Suppressor macrophage treated with lipopolysaccharide for 1 hour (primary cell): ENCODE measurements at regions not wholly inside any gene's neighbourhood (a gene's known extent, or its start where the extent isn't known, plus 50 kb on each side); places are given as distances from the start of the nearest gene placed in this dataset.
A peak's percentile ranks its signal among the peaks of the same experiment; 100 is the strongest.
"Not testable (repeated sequence)": the region's sequence is repeated elsewhere in the genome, so short reads cannot be mapped to it uniquely, and the experiment has no call there.

ENCODE experiments used
- DNase-seq, 3 donors: peaks; one replicate each; pipeline ENCODE4 v3.0.0-alpha.2; 2020 to 2022

DNA sequence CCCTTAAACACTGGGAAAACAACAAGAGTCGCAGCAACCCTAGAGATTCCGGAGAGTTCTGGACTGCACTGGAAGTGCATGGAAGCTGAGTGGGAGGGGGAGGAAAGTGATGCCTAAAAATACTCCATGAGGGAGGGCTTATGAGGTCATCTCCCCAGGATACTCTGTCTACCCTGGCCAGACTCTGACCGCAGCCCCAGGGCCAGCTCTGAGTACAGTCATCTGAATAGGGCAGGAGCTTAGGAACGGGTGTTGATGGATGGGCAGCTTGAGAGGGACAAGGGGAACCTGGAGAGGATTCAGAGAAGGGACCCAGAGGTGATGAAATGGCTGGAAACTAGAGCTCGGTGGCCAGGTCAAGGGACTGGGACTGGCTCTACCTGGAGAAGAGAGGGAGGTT, 79.3 kb upstream of the IGFBP5 start:
- no peak for DNase-seq

DNA sequence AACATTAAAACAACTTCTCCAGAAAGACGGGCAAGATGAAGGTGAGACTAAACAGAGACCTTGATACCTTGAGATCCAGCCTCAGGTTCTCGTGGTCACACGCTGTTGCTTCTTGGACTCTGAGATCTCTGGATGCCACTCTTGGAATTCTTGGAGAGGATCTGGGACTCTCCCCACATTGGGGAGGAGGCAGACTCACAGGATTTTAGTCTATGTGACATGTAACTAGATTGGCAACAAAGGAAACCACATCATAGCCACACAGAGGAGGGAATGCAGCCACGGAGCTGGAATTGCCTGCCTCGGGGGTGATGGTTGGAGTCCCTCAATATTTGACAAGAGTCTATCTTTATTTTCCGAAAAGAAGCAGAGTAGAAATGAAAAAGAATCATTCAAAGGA, 78.8 kb upstream of the IGFBP5 start:
- DNase-seq: no peak

DNA sequence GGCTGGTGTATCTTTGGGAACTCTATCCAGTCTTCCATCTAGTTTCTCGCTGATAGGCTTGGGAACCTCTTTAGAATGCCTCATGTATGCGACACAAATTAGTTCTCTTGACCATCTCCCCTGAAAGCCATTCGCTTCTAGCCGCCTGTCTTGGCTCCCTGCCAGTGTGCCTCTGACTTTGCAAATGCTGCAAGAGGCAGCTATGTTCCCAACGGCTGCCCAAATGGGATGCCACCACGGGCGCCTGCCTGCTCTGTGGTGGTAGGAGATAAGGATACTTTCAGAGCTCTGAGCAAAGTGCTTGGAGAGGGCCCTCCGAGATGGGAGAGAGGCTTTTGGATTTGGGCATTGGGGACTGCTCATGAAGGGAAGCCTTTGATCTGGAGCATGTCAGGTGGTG, 77.7 kb upstream of the IGFBP5 start:
- no peak for DNase-seq

DNA sequence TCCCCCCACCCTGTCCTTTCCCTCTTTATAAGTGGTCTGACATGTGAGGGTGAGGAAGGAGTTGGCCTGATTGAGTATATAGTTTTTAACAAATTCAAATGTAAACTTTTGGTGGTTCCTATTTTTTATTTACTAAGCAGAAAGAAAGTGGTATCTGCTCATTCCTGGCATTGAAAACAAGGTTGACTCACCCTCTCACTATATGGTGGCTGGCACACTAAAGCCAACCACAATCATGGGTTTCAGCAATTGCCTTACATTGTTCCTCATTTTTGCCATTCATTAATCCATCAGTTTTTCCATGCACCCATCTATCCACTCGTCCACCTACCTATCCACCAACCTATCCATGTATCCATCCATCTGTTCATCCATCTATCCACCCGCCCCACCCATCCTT, 75.4 kb upstream of the IGFBP5 start:
- peak; percentile 20 to 46 (median 34) for DNase-seq

DNA sequence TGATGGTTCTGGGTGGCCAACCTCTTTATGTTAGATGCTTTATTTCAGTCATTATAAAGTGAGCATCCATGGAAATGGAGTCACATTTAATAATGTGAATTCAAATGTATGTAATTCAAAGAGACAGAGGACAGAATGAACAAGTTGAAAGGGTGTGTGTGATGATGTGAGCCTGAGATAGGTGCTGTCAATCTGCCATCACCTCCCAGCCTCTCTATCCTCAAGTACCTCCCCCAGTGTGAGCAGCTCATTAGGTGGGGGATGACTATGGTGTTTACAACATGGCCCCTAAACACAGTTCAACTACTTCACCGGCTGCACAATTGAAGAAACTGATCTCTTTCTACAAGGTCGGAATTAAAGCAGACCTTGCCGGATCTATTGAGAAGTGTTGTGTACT, 74.7 kb upstream of the IGFBP5 start:
- DNase-seq: no peak

DNA sequence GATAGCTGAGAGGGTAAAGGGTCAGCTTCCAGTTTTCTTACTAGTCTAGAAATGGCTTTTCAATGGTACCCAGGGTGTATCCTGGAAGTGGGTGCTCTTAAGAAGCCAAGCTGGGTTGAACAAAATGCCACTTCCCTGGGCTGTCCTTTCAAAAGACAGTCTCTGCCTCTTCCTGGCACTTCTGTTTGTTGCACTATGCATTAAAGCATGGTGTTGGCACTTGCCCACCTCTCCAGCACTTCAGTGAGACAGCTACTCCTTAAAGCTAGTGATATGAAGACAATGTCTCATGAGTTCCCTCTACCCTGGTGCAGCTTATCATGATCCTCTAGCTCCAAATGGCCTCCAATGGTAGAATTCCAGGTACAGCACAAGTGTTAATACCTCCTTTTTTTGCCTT, 74.3 kb upstream of the IGFBP5 start:
- no peak for DNase-seq

DNA sequence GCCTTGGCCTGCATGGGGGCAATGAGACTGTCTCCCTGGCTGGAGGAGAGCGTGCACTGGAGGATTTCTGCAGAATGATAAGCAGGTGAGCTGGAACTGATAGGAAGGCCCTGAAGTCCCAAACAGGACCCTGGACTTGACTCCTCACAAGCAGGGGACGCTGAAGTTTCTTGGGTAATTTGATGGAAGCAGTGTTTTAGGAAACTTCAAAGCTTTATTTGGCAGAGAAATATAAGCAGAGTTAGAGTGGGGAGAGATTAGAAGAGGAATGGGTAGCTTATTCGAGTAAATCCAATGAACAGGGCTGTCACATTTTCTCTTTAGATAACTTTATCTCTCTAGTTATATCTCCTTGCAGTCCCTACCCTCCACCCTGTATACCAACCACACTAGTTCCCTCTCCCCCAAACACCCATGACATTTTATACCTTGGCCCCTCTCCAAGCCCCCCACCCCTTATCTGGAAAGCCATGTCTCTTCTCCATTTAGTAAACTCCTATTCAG, 73.6 kb upstream of the IGFBP5 start:
- no peak for DNase-seq

DNA sequence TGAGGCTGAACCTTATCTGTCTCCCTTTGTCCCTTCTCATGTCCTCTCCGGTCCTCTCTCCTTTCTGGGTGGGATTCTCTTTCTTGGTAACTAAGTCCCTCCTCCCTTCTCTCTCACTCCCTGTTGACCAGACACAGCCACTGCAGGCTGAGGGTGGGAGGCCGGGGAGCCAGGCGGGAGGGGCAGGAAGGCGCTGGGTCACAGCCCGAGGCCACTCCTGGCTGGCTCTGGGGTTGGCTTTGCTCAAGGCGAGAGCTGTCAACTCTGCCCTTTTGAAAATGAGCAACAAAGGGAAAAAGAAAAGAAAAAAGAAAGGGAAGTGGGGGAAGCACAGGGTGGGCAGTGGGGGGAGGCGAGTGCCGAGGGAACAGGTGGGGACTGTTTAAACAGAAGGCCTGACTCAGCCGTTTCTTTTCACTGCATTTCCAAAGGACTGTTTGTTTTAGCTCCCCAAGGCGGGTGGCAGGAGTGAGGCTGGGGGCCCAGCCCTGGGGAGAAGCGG, 70.5 kb upstream of the IGFBP5 start:
- DNase-seq: peak in 2 of 3 donors; percentile 13 to 34

DNA sequence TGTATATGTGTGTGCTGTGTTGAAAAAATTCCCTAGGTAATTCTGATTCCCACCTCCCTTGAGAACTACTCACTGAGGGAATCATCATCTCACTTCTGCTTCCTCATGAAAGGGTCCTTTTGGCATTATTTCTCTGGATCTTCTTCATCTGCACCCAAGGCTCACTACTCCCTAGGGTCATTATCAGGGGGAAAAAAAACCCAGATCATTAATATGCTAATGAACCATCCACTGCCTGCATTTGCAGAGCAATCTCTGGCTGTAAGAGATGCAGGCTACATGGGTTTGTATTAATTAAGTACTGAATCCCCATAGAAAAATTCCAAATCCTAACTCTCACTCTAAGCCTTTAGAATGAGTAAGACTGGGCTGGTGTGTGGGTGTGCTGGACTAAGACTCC, 68.0 kb upstream of the IGFBP5 start:
- DNase-seq: no peak

DNA sequence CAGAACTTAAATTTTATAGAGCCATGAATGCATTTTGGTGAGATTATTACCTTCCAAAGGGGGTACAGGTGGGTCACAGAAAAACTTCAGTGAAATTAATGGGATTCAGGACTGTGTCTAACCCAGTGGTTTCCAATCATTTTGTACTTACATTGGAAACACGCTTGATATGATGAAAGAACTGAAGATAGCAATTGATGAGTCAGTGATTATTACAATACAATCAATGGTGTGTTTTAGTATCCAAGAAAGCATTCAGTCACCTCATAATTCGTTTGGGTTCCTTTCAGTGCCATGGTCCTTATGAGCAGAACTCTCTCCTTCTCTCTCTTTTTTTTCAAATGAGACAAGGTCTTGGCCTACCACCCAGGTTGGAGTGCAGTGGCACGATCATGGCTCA, 66.5 kb upstream of the IGFBP5 start:
- DNase-seq: no peak

DNA sequence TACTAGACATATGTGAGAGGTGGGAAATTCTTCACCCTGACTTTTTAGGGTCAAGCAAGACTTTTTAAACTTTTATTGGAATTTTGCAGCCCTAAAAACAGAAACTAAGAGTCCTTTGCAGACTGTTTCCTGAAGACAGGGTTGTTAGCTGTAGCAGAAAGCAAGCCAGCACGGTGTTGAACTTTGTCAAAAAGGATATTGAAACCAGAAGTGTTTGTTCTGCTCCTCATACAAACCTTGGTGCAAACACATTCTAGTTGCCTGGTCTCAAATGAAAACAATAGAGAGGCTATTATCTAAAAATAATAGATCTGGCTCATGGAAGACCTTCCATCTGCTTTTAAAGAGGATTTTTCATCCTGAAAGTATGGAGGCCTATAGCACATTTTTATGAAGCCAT, 65.8 kb upstream of the IGFBP5 start:
- DNase-seq: no peak

DNA sequence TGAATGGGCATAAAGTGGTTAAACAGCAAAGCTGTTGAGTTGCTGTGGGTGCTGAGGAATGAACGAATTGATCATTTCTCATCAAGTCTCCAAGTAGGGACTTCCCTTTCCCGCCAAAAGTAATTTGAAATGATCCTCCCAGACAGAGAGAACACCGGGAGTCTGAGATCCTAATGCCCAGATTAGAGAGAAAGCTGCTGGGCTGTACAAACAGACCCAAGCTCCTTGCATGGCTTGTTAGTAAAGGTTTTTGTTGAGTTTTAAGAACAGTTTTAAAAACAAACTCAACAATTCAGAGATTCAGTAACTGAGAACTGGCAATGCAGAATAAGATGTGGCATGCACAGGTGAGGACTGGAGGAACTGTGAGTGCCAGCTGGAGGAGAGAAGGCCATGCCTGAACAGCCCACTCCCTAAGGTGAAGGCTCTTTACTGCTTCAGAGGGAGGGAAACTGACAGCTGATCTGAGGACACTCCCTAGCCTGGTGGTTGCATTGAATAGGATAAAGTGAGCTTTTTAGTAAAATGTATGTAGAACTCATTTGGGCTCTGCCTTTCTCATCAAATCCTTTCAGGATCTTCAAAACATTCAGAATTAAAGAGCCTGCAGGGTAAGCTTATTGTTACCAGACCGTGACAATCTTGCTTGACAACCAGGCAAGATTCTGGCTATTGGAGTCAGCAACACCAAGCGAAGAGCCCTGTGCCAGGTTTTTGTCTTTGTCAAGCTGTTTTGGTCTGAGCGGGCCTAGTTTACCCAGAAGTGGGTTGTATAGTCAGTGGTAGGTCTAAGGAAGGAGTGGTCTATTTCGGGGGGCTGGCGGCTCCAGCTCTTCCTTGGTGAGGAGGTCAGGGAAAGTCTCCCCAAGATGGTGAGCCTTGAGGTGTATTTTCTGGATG, 63.2 kb upstream of the IGFBP5 start:
- DNase-seq: no peak

DNA sequence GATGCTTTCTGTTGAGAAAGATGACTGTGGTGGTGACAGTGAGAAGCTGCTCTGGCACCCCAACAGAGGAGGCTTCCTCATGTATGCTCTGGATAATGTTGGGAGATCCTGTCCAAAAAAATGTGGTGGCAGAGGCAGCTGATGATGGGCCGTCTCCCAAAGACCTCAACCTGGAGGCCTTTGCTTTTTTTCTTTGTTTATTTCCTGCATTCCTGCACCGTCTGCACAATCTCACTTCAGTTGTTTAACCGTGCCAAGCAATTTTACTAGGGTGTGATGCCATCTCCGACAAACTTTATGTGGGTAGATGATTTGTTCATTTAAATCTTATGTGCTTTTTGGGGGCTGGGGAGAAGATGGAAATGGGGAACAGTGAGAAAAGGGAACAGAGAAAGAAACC, 62.2 kb upstream of the IGFBP5 start:
- DNase-seq: peak; percentile 15 to 34 (median 21)

DNA sequence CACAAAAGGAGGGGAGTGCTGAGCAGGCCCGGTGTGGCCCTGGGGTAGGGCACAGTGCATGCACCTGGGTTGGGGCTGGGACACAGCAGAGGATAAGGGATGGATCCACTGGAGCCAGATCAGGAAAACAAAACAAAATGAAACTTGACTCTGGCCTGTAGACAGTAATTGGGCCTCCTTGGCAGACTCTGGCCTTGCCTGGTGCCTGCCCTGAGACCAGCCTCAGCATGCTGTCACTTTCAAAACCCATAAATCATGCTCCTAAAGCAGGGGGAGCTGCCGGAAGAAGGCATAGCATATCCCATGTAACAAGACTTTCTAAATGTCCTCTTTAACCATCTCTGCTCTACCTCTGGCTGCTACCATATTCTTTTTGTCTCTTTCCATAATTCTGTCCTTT, 61.1 kb upstream of the IGFBP5 start:
- no peak for DNase-seq

DNA sequence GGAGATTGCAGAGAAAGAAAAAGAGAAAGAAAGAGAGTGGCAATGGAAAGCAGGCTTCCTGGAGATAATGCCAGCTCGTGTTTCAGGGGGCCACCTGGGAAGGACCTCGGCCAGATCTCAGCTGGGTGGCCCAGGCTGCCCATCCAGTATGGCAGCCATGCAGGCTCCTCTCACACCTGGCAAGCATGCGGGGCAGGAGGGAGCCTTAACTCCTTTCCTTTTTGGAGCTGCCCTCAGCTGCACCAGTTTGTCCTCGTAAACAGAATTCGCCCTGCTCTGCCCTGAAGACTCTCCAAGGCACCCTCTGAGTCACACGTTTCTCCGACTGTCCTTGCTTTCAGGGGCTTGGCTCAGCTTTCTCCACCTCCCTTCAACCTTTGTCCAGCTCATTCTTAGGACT, 59.5 kb upstream of the IGFBP5 start:
- DNase-seq: no peak

DNA sequence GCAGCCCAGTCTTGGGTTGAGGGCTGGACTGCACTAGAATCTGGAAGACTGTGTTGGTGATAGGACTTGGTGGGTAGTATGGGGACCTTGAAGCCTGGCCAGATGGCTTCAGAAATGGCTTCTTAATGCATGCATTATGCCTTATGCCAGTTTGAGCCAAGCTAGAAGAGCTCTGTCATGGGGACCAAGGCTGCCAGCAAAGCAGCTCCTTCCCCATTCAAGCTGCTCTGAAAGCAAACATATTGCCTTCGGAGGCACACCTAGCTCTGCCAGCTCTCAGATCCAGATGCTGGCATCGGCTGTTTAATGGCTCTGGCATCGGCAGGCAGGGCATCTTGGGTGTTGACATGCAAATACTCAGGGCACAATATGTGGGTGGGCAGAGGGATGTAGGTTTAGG, 59.0 kb upstream of the IGFBP5 start:
- DNase-seq: no peak

DNA sequence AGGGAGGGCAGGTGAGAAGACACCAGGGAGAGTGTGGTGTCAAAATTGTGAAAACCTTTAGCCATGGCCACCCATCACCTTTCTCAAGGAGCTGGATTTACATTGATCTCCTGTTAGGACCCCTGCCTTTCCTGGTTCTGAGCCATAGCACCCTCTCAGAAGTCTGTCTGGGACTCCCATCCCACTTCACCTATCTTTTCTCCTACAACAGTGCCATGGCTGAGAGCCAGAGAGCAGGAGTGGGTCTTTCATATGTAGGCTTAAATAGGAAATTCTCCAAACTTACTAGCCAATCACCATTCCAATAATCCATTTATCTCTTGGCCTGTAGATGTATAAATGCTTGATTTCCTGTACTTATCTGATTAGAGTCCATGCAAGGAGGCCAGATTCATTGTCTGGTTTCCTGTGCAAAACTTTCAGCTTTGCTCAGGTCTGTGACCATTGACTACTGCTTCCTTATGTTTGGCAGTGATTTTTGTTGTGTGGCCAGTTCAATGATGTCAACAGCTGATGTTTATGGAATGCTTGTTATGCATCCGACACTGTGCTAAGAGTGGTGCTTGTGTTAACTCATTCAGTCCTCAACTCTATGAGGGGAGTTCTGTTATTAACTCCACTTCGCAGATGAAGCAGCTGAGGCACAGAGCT, 57.6 kb upstream of the IGFBP5 start:
- DNase-seq: no peak

DNA sequence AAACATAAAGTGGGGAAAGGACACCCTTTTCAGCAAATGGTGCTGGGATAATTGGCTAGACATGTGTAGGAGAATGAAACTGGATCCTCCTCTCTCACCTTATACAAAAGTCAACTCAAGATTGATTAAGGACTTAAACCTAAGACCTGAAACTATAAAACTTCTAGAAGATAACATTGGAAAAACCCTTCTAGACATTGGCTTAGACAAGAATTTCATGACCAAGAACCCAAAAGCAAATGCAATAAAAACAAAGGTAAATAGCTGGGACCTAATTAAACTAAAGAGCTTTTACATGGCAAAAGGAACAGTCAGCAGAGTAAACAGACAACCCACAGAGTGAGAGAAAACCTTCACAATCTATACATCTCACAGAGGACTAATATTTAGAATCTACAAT, 55.4 kb upstream of the IGFBP5 start:
- not testable (repeated sequence) for DNase-seq

DNA sequence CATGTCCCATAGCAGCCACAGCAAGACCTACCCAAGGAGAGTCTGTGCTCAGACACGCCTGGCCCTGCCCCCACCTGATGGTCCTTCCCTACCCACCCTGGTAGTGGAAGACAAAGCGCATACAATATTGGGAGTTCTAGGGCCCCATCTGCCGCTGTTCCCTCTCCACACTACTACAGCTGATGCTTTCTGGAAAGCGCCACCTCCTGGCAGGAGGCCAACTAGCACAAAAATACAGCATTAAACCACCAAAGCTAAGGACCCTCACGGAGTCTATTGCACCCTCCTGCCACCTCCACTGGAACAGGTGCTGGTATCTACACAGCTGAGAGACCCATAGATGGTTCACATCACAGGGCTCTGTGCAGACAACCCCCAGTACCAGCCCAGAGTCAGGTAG, 50.9 kb upstream of the IGFBP5 start:
- DNase-seq: not testable (repeated sequence)

DNA sequence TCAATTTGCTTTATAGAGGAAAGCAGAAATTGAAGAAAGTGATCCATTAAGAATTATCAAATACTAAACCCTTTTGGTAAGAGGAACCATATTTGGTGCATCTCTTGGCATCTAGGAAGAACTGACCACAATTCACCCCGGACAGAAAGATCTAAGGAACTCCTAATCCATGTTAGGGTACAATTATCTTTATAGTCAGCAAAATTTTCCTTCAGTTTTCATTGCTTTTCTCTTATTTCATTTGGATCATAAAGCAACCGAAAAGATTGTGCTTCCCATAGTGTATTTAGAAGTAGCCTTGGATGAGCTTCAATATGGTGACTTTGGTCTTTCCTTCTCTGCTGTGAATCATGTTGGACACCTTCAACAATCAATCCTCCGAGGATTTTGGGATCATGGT, 50.1 kb upstream of the IGFBP5 start:
- no peak for DNase-seq
